HG03342 (cell line): ENCODE measurements at regions not wholly inside any gene's neighbourhood (a gene's known extent, or its start where the extent isn't known, plus 50 kb on each side); places are given as distances from the start of the nearest gene placed in this dataset.
A peak's percentile ranks its signal among the peaks of the same experiment; 100 is the strongest.
"Not testable (repeated sequence)": the region's sequence is repeated elsewhere in the genome, so short reads cannot be mapped to it uniquely, and the experiment has no call there.

Experiments
- ATAC-seq: cut with Tn5 transposase; IDR thresholded peaks from one replicate; pipeline ENCODE4 v1.9.1; 2021; ENCODE audit warnings: mild to moderate bottlenecking, moderate library complexity; ENCODE audit not compliant: unreplicated experiment

DNA sequence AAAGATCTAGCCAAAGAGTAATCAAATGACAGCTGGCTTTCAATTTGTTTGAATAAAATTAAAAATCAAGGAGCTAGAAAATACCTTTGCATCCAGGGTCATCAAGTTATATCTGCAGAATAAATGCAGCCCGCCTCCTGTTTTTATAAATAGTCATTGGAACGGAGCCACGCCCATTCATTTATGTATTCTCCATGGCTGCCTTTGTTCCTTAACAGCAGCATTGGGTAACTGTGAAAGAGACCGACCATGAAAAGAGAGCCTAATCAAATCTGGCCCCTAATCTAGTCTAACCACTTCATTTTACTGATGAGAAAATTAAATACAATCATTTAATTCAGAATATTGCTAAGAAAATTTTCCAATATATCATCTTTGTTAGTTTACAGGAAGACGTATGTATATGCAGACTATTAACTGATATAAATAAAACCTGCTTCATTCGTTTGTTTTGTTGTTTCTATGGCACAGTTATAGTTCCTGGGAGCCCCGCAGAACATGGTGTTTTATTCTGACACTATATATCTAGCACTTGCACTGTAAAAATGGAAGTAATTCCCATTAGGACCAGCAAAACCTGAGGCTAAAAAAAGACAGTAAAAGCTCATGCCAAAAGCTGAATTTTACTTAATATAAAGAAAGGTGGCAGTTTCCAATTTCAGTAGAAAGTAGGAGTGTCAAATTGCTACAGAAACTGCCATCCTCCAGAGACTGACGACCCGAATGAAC, 111.8 kb upstream of the PALMD start:
- no peak for ATAC-seq

GRCh38 chr1:99534638-99534930, 111.3 kb upstream of the PALMD start:
- no peak for ATAC-seq

- ATAC-seq, result no peak
These were observed 110.3 kb upstream of the PALMD start for GRCh38 chr1:99535470-99536164.

DNA sequence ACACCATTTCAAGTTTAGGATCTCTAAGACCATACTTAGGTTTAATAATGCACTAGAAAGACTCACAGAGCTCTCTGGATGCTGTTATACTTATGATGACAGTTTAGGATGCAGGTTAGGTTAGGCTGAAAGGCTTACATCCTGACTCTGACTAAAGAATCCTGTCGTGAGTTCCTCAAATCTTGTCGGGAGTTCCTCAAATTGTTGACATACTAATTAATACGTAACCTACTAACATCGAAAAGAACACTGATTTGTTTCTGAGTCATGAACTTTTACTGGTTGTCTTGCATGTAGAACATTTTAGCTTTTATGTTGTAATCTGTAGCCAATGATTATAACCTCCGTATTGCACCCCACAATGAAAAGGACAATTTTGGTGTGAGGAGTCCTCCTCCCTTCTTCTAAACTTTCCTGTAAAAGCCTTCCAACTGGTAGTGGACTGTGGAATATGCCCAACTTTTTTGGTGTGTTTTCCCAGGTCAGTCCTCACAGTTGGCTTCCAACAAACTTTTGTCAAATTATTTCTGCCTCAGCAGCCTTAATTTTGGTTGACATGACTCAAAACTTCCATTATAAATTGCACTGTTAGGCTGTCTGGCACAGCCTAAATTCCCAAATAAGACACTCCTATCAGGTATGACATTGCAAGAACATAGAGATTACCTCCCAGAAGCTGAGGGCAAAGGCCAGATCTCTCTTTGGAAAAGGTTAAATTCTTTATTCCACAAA, 107.9 kb upstream of the PALMD start:
- no peak for ATAC-seq

DNA sequence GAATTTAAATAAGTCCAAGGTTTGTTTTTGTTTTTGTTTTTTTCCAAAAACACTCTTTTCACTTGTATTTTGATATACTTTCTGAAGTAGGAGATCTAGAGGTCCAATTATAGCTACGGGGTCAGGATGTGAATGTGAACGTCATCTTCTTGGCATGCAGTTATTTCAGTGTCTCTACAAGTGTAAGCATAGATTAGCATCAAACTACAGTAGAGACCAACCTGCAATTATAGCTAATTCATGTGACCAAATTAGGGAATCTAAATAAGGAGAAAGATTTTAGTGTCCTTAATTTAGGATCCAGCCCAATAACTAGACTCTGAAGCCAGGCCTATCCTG, 107.3 kb upstream of the PALMD start:
- ATAC-seq, result no peak

DNA sequence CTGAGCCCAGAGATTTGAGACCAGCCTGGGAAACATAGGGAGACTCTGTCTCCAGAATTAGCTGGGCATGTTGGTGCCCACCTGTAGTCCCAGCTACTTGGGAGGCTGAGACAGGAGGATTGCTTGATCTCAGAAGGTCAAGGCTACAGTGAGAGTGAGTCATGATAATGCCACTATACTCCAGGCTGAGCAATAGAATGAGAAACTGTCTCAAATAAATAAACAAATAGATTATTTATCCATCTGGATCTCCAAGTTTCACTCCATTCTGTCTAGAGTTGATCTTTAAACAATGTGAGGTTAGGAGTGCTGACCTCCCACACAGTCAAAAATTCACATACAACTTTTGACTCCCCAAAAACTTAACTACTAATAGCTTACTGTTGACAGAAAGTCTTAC, 106.8 kb upstream of the PALMD start:
- no peak for ATAC-seq

DNA sequence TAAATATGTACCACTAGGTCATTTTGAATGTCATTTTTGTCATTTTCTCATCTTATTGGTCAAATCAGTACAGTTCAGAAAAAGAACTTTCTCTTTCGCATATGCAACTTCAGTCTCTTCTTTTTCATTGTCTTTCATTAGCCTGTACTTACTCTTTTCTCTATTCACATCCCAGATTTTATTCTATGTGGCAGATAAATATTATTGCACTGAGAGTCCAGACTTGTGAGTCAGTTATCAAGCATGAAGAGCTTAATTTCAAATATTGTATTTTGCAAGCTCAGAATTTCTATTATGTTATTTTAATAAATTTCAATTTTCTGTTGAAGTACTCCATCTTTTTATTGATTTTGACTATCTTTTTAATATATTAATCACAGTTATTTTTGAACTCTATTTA, 105.2 kb upstream of the PALMD start:
- no peak for ATAC-seq

- ATAC-seq, result no peak
These were observed 101.6 kb upstream of the PALMD start for GRCh38 chr1:99544328-99544727.

DNA sequence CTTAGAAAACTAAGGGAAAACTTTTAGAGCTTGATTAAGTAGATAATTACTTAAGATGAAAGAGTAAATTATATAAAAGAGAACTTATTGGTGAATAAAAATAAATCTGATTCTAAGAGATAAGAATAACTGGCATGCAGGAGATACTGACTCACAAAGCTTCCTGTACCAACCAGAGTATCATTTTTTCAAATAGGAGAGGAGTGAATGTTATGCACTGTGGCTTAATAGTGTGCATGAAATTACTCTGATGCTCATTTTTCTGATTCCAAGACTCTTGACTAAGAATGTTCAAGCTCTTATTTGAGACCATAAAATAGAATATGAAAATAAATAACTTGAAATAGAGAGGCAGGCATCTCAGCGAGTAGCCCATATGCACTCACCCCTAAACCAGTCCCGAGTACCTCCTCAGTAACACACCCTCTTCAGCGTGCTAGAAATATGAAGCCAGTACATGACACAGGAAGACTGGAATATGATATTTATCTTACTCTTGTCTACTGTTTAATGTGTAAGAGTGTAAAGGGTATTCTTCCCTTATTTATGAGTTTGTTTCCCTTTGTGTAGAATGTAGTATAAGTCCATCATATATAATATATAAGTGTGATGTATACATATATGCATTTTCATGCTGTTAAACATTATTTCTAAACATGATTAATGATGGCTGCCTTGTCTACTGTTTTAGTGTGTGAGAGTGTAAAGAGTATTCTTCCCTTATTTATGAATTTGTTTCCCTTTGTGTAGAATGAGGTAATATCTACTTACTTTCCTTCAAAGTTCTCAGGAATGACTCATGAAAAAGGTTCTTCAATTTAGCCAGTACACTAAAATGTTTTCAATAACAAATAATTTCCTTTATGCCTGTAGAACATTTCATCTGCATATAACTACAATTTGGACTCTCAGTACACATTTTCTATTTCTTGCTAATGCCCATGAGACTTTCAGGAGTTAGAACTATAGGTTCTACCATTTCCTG, 99.2 kb upstream of the PALMD start:
- no peak for ATAC-seq

DNA sequence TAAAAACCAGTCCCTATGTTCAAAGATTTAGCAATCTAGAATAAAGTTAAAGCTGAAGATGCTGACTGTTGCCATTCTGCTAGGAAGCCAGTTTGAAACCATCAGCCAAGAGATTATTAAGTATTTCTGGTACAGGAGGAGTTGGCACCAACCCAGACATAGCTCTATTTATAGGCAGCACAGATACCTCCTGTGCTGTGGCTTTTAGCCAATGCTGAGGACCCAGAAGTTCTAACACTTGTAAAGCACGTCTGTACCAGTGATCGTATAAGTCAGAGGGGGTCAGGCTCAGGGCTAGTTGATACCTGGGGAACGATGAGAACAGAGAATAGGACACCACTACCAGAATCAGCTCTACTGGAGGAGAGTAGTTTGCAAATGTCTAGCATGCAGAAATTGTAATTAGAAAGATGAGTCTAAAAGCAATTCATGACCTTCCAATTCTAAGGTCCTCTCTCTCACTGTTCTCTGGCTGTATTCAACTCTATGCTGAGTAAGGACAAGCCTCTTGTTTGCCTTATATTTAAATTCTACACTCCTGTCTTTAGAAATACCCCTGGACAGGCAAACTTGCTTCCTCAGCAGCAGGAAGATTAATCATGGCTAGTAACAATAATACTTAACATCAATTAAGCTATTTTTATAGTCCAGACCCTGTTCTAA, 96.8 kb upstream of the PALMD start:
- no peak for ATAC-seq

- no peak for ATAC-seq
These were observed 95.7 kb upstream of the PALMD start for GRCh38 chr1:99550198-99550597.

DNA sequence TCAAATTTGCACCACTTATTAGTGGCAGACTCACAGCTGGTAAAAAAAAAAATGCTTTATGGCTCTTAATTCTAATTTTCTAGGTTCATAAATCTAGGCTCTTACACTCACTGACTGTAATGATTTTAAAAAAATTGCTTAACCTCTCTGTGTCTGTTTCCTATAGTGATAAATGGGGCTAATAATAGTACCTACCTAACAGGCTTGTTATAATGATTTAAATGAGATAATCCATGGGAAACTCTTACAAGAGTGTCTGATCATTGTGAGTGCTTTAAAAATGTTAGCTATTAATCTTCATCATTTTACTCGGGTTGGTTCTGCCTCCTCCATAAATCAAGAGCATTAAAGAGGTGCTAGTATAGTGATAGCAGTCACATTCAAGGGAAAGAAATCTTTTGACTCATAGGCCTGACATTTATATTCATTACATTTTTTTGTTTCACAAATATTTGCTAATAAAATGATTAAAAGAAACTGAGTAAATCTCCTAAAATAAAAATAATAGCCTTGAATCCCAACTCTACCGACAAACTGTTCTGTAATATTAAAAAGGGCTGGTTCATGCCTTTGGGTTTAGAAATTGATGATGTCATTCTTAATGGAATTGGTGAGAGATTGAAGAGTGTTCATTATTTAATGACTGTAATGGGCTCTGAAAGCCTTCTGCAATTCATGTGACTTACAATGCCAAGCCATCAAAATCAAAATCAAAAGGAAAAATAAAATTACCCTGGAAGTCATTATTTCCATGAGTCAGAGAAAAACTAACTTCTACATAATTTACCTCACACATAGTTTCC, 93.9 kb upstream of the PALMD start:
- no peak for ATAC-seq

GRCh38 chr1:99553301-99553700, 92.6 kb upstream of the PALMD start:
- no peak for ATAC-seq

DNA sequence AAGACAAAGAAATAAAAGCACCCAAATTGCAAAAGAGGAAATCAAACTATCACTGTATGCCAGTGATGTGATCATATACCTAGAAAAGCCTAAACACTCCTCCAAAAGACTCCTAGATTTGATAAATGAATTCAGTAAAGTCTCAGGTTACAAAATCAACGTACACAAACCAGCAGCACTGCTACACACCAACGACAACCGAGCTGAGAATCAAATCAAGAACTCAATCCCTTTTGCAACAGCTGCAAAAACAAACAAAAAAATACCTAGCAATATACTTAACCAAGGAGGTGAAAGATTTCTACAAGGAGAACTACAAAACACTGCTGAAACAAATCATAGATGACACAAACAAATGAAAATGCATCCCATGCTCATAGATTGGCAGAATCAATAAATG, 92.1 kb upstream of the PALMD start:
- ATAC-seq, result not testable (repeated sequence)

- ATAC-seq, result no peak
These were observed 91.2 kb upstream of the PALMD start for GRCh38 chr1:99554727-99555126.

DNA sequence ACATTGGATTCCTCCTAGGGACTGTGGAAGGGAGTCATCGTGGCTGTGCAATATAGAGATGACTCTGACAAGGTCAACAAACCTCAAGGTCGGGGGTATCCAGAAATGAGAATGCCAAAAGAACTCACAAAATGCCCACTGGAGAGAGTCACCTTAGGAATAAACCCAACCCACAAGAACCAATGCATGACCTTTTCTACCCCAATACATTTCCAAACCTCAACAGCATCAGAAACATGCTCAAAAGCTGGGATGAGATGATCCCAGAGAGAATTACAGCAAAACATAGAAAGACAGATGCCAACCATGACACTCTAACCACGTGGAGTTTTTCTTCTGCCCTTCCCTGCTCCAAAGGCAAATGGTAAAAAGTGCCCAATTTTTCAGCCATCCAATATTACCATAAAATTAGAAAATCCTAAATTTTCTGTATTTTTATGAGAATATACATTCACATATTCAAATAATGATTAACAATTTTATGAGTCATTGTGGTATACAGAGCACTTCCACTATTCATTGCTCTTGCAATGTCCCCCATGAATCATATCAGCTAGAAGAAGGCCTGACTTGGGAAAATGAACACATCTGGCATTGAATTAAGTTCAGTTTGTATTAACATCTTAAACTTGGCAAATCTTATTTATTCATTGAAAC, 88.2 kb upstream of the PALMD start:
- ATAC-seq, result peak; percentile 68

- no peak for ATAC-seq
These were observed 86.7 kb upstream of the PALMD start for GRCh38 chr1:99559166-99559565.

GRCh38 chr1:99560207-99561040, 85.5 kb upstream of the PALMD start:
- ATAC-seq, result no peak
